Keratinocyte (primary cell): ENCODE measurements at regions not wholly inside any gene's neighbourhood (a gene's known extent, or its start where the extent isn't known, plus 50 kb on each side); places are given as distances from the start of the nearest gene placed in this dataset.

Source experiments
- DNase-seq: peaks from one replicate; pipeline ENCODE4 v3.0.0-alpha.2; 2011; ENCODE audit warnings: low read depth, missing footprints, low spot score
- FAIRE-seq: peaks from 2 replicates; lab custom pipeline; 2011; peaks lifted over from hg19 to GRCh38; lab: Jason Lieb, UNC
- H2AFZ ChIP-seq: 2 replicates; pipeline ENCODE4 v1.6.0; 2012; ENCODE audit warnings: low read length, control low read depth, inconsistent platforms; ENCODE audit not compliant: control insufficient read depth
- H3K27ac ChIP-seq: 2 replicates; pipeline ENCODE4 v1.5.1; 2011; ENCODE audit warnings: low read length; ENCODE audit not compliant: control insufficient read depth, insufficient read depth
- H3K27me3 ChIP-seq: 3 replicates; pipeline ENCODE4 v1.6.0; 2011; ENCODE audit warnings: low read length; ENCODE audit not compliant: control insufficient read depth, insufficient read depth; ENCODE audit errors: extremely low read depth
- H3K36me3 ChIP-seq, 2 experiments: 2 replicates in 1 of 2; 3 replicates in 1 of 2; pipeline ENCODE4 v1.5.1; 2011; ENCODE audit warnings: low read length in 2 of 2, mild to moderate bottlenecking in 1 of 2; ENCODE audit not compliant: control insufficient read depth in 2 of 2, insufficient read depth in 2 of 2; ENCODE audit errors: extremely low read depth in 1 of 2
- H3K4me1 ChIP-seq: 3 replicates; pipeline ENCODE4 v1.5.1; 2011; ENCODE audit warnings: low read length; ENCODE audit not compliant: control insufficient read depth, insufficient read depth; ENCODE audit errors: extremely low read depth
- H3K4me2 ChIP-seq: 3 replicates; pipeline ENCODE4 v1.6.0; 2011; ENCODE audit warnings: low read depth, low read length; ENCODE audit not compliant: control insufficient read depth, insufficient read depth; ENCODE audit errors: extremely low read depth
- H3K4me3 ChIP-seq, 3 experiments: fragments of 200-600 bp in 1 of 3; sonication (generic) in 1 of 3; 2 replicates in 2 of 3; 3 replicates in 1 of 3; pipeline ENCODE4 v1.5.1; 2011 to 2016; ENCODE audit warnings: low read length in 3 of 3, mild to moderate bottlenecking in 3 of 3, control low read depth in 2 of 3, inconsistent platforms in 1 of 3, low read depth in 1 of 3, mixed read lengths in 1 of 3, mixed run types in 1 of 3, moderate library complexity in 1 of 3; ENCODE audit not compliant: control insufficient read depth in 2 of 3, insufficient read depth in 2 of 3; ENCODE audit errors: extremely low read depth in 1 of 3
- H3K79me2 ChIP-seq: 2 replicates; pipeline ENCODE4 v1.6.0; 2012; ENCODE audit warnings: low read length; ENCODE audit not compliant: control insufficient read depth, insufficient read depth
- H3K9ac ChIP-seq: 3 replicates; pipeline ENCODE4 v1.6.0; 2011; ENCODE audit warnings: low read length; ENCODE audit not compliant: control insufficient read depth, insufficient read depth; ENCODE audit errors: extremely low read depth
- H3K9me1 ChIP-seq: 3 replicates; pipeline ENCODE4 v1.6.0; 2011; ENCODE audit warnings: low read length; ENCODE audit not compliant: control insufficient read depth, insufficient read depth; ENCODE audit errors: extremely low read depth
- H3K9me3 ChIP-seq: 2 replicates; pipeline ENCODE4 v1.5.1; 2012; ENCODE audit warnings: low read depth, low read length; ENCODE audit not compliant: control insufficient read depth
- H4K20me1 ChIP-seq: 3 replicates; pipeline ENCODE4 v1.6.0; 2011; ENCODE audit warnings: low read length; ENCODE audit not compliant: control insufficient read depth, insufficient read depth; ENCODE audit errors: extremely low read depth
- CTCF ChIP-seq, 3 experiments: IDR thresholded peaks in 1 of 3; conservative IDR thresholded peaks in 1 of 3; optimal IDR thresholded peaks in 1 of 3; 2 replicates in 2 of 3; 3 replicates in 1 of 3; pipeline versions ENCODE3 to v1.5.1; 2011; ENCODE audit warnings: low read length in 3 of 3, mild to moderate bottlenecking in 3 of 3, moderate library complexity in 2 of 3, control low read depth in 1 of 3, inconsistent platforms in 1 of 3; ENCODE audit not compliant: insufficient read depth in 2 of 3; ENCODE audit errors: extremely low read depth in 1 of 3
- EZH2 ChIP-seq: IDR thresholded peaks from one replicate; pipeline ENCODE4 v1.6.1; 2012; ENCODE audit warnings: inconsistent platforms, mild to moderate bottlenecking, low read length, moderate library complexity
- dilution Hi-C: fragments of 300-500 bp; cut with MboI; formaldehyde crosslinking; loops from one replicate; pipeline ENCODE4 v1.7.0; 2020; ENCODE audit warnings: low sequenced_read_pairs; ENCODE audit not compliant: extremely low pct_ligation_motif_present

GRCh38 chr2:122741403-122741802, 986.0 kb downstream of the TSN start:
- Histone ChIP-seq H3K4me3 (no peak overlapping the region), H3K36me3 (no peaks in the 10 kb centered on the region), H3K4me2 (no peak overlapping the region), H3K9me3 (no peaks in the 10 kb centered on the region), H2AFZ (no peak overlapping the region), H3K79me2 (no peaks in the 10 kb centered on the region), H3K9ac (no peak overlapping the region), H3K9me1 (no peaks in the 10 kb centered on the region), H3K27ac (no peak overlapping the region), H4K20me1 (no peaks in the 10 kb centered on the region), H3K27me3 (no peaks in the 10 kb centered on the region), H3K4me1 (no peaks in the 10 kb centered on the region)
- FAIRE-seq (no peak), DNase-seq (no peak)
- TF ChIP-seq EZH2, result no peak
- TF ChIP-seq CTCF (optimal IDR thresholded peaks at IDR 0.05 in 1 of 3, IDR thresholded peaks at IDR 0.05 in 1 of 3, conservative IDR thresholded peaks at IDR 0.05 in 1 of 3; ENCODE audit: extremely low read depth in 1 of 3, insufficient read depth in 2 of 3, low read length in 3 of 3), result no peak
- dilution Hi-C loops, result no loop called here

- DNase-seq (no peak), FAIRE-seq (no peak)
- TF ChIP-seq EZH2 (no peak), CTCF (optimal IDR thresholded peaks at IDR 0.05 in 1 of 3, IDR thresholded peaks at IDR 0.05 in 1 of 3, conservative IDR thresholded peaks at IDR 0.05 in 1 of 3; ENCODE audit: extremely low read depth in 1 of 3, insufficient read depth in 2 of 3, low read length in 3 of 3) (no peak)
- Histone ChIP-seq H3K4me2 (no peak overlapping the region), H3K9ac (no peak overlapping the region), H2AFZ (no peak overlapping the region), H3K9me1 (no peaks in the 10 kb centered on the region), H3K4me3 (no peak overlapping the region), H3K4me1 (no peaks in the 10 kb centered on the region), H3K36me3 (no peaks in the 10 kb centered on the region), H4K20me1 (no peaks in the 10 kb centered on the region), H3K9me3 (no peaks in the 10 kb centered on the region), H3K79me2 (no peaks in the 10 kb centered on the region), H3K27ac (no peak overlapping the region), H3K27me3 (no peaks in the 10 kb centered on the region)
- dilution Hi-C loops, result no loop called here
Observed at GRCh38 chr2:122743021-122743675, 987.7 kb downstream of the TSN start.
